CD14-positive monocyte (primary cell): ENCODE measurements at regions not wholly inside any gene's neighbourhood (a gene's known extent, or its start where the extent isn't known, plus 50 kb on each side); places are given as distances from the start of the nearest gene placed in this dataset.

Experiments
- DNase-seq, 3 donors: peaks; one replicate each; pipeline ENCODE4 v3.0.0-alpha.2; 2011 to 2022
- H2AFZ ChIP-seq: 2 replicates; pipeline ENCODE4 v1.6.0; 2012; ENCODE audit warnings: mild to moderate bottlenecking, low read depth, low read length, inconsistent platforms; ENCODE audit not compliant: insufficient read depth, poor library complexity, severe bottlenecking
- H3K27ac ChIP-seq, 2 donors: 1 replicate in 1 of 2; 2 replicates in 1 of 2; pipeline ENCODE4 v1.5.1; 2012 to 2013; ENCODE audit warnings: low read length in 2 of 2, control low read depth in 1 of 2, inconsistent platforms in 1 of 2, low read depth in 1 of 2, mild to moderate bottlenecking in 1 of 2
- H3K27me3 ChIP-seq, 2 donors: one replicate each; pipeline versions ENCODE4 v1.6.0 to v1.6.1; 2011 to 2013; ENCODE audit warnings: low read length in 2 of 2; ENCODE audit not compliant: control insufficient read depth in 2 of 2, insufficient read depth in 2 of 2
- H3K36me3 ChIP-seq, 2 donors: replicated peaks in 1 of 2; 1 replicate in 1 of 2; 2 replicates in 1 of 2; pipeline versions ENCODE4 v1.5.1 to v1.6.1; 2012 to 2013; ENCODE audit warnings: low read length in 2 of 2, control low read depth in 1 of 2, inconsistent platforms in 1 of 2, mild to moderate bottlenecking in 1 of 2; ENCODE audit not compliant: insufficient read depth in 2 of 2, control insufficient read depth in 1 of 2
- H3K4me1 ChIP-seq, 2 donors: 1 replicate in 1 of 2; 2 replicates in 1 of 2; pipeline versions ENCODE4 v1.5.1 to v1.6.1; 2012 to 2013; ENCODE audit warnings: low read length in 2 of 2, control low read depth in 1 of 2, inconsistent platforms in 1 of 2, mild to moderate bottlenecking in 1 of 2, moderate library complexity in 1 of 2; ENCODE audit not compliant: insufficient read depth in 2 of 2, control insufficient read depth in 1 of 2
- H3K4me2 ChIP-seq: replicated peaks from 2 replicates; pipeline ENCODE3; 2012; ENCODE audit warnings: low read length, moderate library complexity, mild to moderate bottlenecking; ENCODE audit not compliant: poor library complexity, severe bottlenecking; ENCODE audit errors: extremely low read depth
- H3K4me3 ChIP-seq, 3 experiments: fragments of 200-600 bp in 1 of 3; sonication (generic) in 1 of 3; replicated peaks in 1 of 3; 1 replicate in 2 of 3; 2 replicates in 1 of 3; pipeline ENCODE4 v1.5.1; 2011 to 2013; ENCODE audit warnings: low read length in 3 of 3, mild to moderate bottlenecking in 3 of 3, control low read depth in 2 of 3, low read depth in 2 of 3, inconsistent platforms in 1 of 3, moderate library complexity in 1 of 3
- H3K79me2 ChIP-seq: 2 replicates; pipeline ENCODE4 v1.6.0; 2012; ENCODE audit warnings: mild to moderate bottlenecking, control low read depth, inconsistent platforms, low read length, moderate library complexity; ENCODE audit not compliant: insufficient read depth
- H3K9ac ChIP-seq: 2 replicates; pipeline ENCODE4 v1.6.0; 2017; ENCODE audit warnings: low read length, mild to moderate bottlenecking; ENCODE audit not compliant: insufficient read depth, poor library complexity, severe bottlenecking
- H3K9me3 ChIP-seq, 2 donors: replicated peaks in 1 of 2; 1 replicate in 1 of 2; 2 replicates in 1 of 2; pipeline versions ENCODE4 v1.5.1 to v1.6.1; 2012 to 2013; ENCODE audit warnings: low read length in 2 of 2, control low read depth in 1 of 2; ENCODE audit not compliant: control insufficient read depth in 1 of 2, insufficient read depth in 1 of 2
- H4K20me1 ChIP-seq: 2 replicates; pipeline ENCODE4 v1.6.0; 2012; ENCODE audit warnings: mild to moderate bottlenecking, low read length, control low read depth, moderate library complexity; ENCODE audit not compliant: insufficient read depth
- H3K27ac Mint-ChIP-seq, 7 donors: one replicate each; pipeline ENCODE4 v1.8.0; 2020; ENCODE audit warnings: mild to moderate bottlenecking in 7 of 7, mixed read lengths in 7 of 7, moderate library complexity in 6 of 7, inconsistent platforms in 2 of 7
- H3K27me3 Mint-ChIP-seq, 3 donors: one replicate each; pipeline ENCODE4 v1.8.0; 2021 to 2022; ENCODE audit warnings: low read depth in 3 of 3, mild to moderate bottlenecking in 3 of 3, mixed read lengths in 3 of 3, moderate library complexity in 3 of 3, inconsistent platforms in 1 of 3
- H3K36me3 Mint-ChIP-seq, 2 donors: one replicate each; pipeline ENCODE4 v1.8.0; 2020; ENCODE audit warnings: mixed read lengths in 2 of 2, inconsistent platforms in 1 of 2, mild to moderate bottlenecking in 1 of 2
- H3K4me1 Mint-ChIP-seq: one replicate; pipeline ENCODE4 v1.8.0; 2020; ENCODE audit warnings: mild to moderate bottlenecking, mixed read lengths
- H3K4me3 Mint-ChIP-seq, 2 donors: one replicate each; pipeline ENCODE4 v1.8.0; 2020; ENCODE audit warnings: mild to moderate bottlenecking in 2 of 2, mixed read lengths in 2 of 2, moderate library complexity in 1 of 2
- H3K9me3 Mint-ChIP-seq, 7 donors: one replicate each; pipeline ENCODE4 v1.8.0; 2020 to 2022; ENCODE audit warnings: mixed read lengths in 7 of 7, mild to moderate bottlenecking in 6 of 7, moderate library complexity in 6 of 7, inconsistent platforms in 2 of 7
- CTCF ChIP-seq: fragments of 200-600 bp; IDR thresholded peaks from one replicate; pipeline ENCODE4 v1.8.0; 2022; ENCODE audit warnings: antibody characterized with exemption, mild to moderate bottlenecking
- WGBS: methylation state at CpG from one replicate; pipeline ENCODE4 v1.1.5; 2013; ENCODE audit warnings: missing lambda C conversion rate; ENCODE audit not compliant: insufficient coverage; 5-methylcytosine and 5-hydroxymethylcytosine counted together
- intact Hi-C, 2 donors: fragments of 100-400 bp; cut with micrococcal nuclease; formaldehyde crosslinking; loops; one replicate each; pipeline versions ENCODE4 v1.15.0 to v1.15.1; 2023

GRCh38 chr1:67537667-67538018 is 107.4 kb upstream of the SERBP1 start:
- WGBS = 94% methylated on average over 3 of the region's 6 CpGs
- Histone ChIP-seq H3K79me2 (no peaks in the 10 kb centered on the region), H3K27ac (no peak overlapping the region), H3K4me2 (no peak overlapping the region), H2AFZ (no peak overlapping the region), H3K9ac (no peak overlapping the region), H3K27me3 (no peaks in the 10 kb centered on the region), H3K4me1 (no peaks in the 10 kb centered on the region), H3K36me3 (no peaks in the 10 kb centered on the region), H3K4me3 (no peak overlapping the region), H3K9me3 (no peaks in the 10 kb centered on the region), H4K20me1 (no peaks in the 10 kb centered on the region)
- no peaks in the 10 kb centered on the region for H3K36me3 Mint-ChIP-seq
- H3K27ac Mint-ChIP-seq = no peak overlapping the region
- no peak overlapping the region for H3K4me3 Mint-ChIP-seq
- H3K9me3 Mint-ChIP-seq = no peaks in the 10 kb centered on the region
- no peak for TF ChIP-seq CTCF
- DNase-seq = no peak
- H3K4me1 Mint-ChIP-seq = peaks cover 4% of the 10 kb centered on the region
- intact Hi-C loops = no loop called here
- H3K27me3 Mint-ChIP-seq = peaks cover 0 to 2% (median 2%) of the 10 kb centered on the region in 3 donors

GRCh38 chr1:67540025-67540732 is 110.0 kb upstream of the SERBP1 start:
- no peak for DNase-seq
- Mint-ChIP-seq H3K27ac (no peak overlapping the region), H3K4me1 (peaks cover 8% of the 10 kb centered on the region), H3K36me3 (no peaks in the 10 kb centered on the region), H3K9me3 (no peaks in the 10 kb centered on the region), H3K27me3 (peaks cover 0 to 4% (median 2%) of the 10 kb centered on the region in 3 donors), H3K4me3 (no peak overlapping the region)
- intact Hi-C loops = no loop called here
- no peaks in the 10 kb centered on the region for H3K27me3 ChIP-seq
- no peak overlapping the region for H3K4me3 ChIP-seq
- no peak overlapping the region for H3K27ac ChIP-seq
- no peak overlapping the region for H3K4me2 ChIP-seq
- TF ChIP-seq CTCF = no peak
- H4K20me1 ChIP-seq = no peaks in the 10 kb centered on the region
- H2AFZ ChIP-seq = no peak overlapping the region
- H3K79me2 ChIP-seq = no peaks in the 10 kb centered on the region
- no peaks in the 10 kb centered on the region for H3K4me1 ChIP-seq
- no peaks in the 10 kb centered on the region for H3K9me3 ChIP-seq
- WGBS = 97% methylated on average over 4 of the region's 9 CpGs
- H3K9ac ChIP-seq = no peak overlapping the region
- no peaks in the 10 kb centered on the region for H3K36me3 ChIP-seq
